DMS53 treated with DMSO at 0.1 percent for 48 hours (cell line): ENCODE measurements at regions not wholly inside any gene's neighbourhood (a gene's known extent, or its start where the extent isn't known, plus 50 kb on each side); places are given as distances from the start of the nearest gene placed in this dataset.
A peak's percentile ranks its signal among the peaks of the same experiment; 100 is the strongest.
"Not testable (repeated sequence)": the region's sequence is repeated elsewhere in the genome, so short reads cannot be mapped to it uniquely, and the experiment has no call there.

Source experiments
- DNase-seq: peaks from one replicate; lab custom pipeline; 2025; ENCODE audit not compliant: unreplicated experiment; lab: John Stamatoyannopoulos, UW

GRCh38 chr13:107685876-107686275 is 529.5 kb downstream of the LIG4 start:
- DNase-seq: no peak

GRCh38 chr13:107681600-107681999 is 533.7 kb downstream of the LIG4 start:
- no peak for DNase-seq

- no peak for DNase-seq
Observed at GRCh38 chr13:107680115-107680514, 535.2 kb downstream of the LIG4 start.

GRCh38 chr13:107678075-107678689 is 537.2 kb downstream of the LIG4 start:
- peak; percentile 1 for DNase-seq

GRCh38 chr13:107675847-107676550 is 539.3 kb downstream of the LIG4 start:
- no peak for DNase-seq

GRCh38 chr13:107669391-107669993 is 545.8 kb downstream of the LIG4 start:
- DNase-seq: peak; percentile 12

- no peak for DNase-seq
Observed at GRCh38 chr13:107665926-107666458, 549.3 kb downstream of the LIG4 start.

GRCh38 chr13:107650081-107650701 is 565.1 kb downstream of the LIG4 start:
- DNase-seq: no peak

GRCh38 chr13:107649079-107649478 is 566.3 kb downstream of the LIG4 start:
- DNase-seq: no peak

- peak; percentile 25 for DNase-seq
Observed at GRCh38 chr13:107644136-107644535, 571.2 kb downstream of the LIG4 start.

GRCh38 chr13:107643615-107644014 is 571.7 kb downstream of the LIG4 start:
- no peak for DNase-seq

GRCh38 chr13:107642831-107643230 is 572.5 kb downstream of the LIG4 start:
- no peak for DNase-seq

- no peak for DNase-seq
Observed at GRCh38 chr13:107641574-107641973, 573.8 kb downstream of the LIG4 start.

GRCh38 chr13:107625648-107626047 is 589.7 kb downstream of the LIG4 start:
- no peak for DNase-seq

GRCh38 chr13:107617527-107617926 is 597.8 kb downstream of the LIG4 start:
- no peak for DNase-seq

- DNase-seq: no peak
Observed at GRCh38 chr13:107612376-107612775, 603.0 kb downstream of the LIG4 start.

GRCh38 chr13:107608736-107609135 is 606.6 kb downstream of the LIG4 start:
- no peak for DNase-seq

- DNase-seq: no peak
Observed at GRCh38 chr13:107600971-107601370, 614.4 kb downstream of the LIG4 start.

- not testable (repeated sequence) for DNase-seq
Observed at GRCh38 chr13:107596306-107596705, 619.0 kb downstream of the LIG4 start.

GRCh38 chr13:107590556-107590955 is 624.8 kb downstream of the LIG4 start:
- no peak for DNase-seq

GRCh38 chr13:107587681-107588080 is 627.7 kb downstream of the LIG4 start:
- no peak for DNase-seq

GRCh38 chr13:107586216-107586615 is 629.1 kb downstream of the LIG4 start:
- DNase-seq: no peak
